Ectodermal cell (in vitro differentiated cells): ENCODE measurements at regions not wholly inside any gene's neighbourhood (a gene's known extent, or its start where the extent isn't known, plus 50 kb on each side); places are given as distances from the start of the nearest gene placed in this dataset.

Source experiments
- H3K27ac ChIP-seq: 2 replicates; pipeline ENCODE4 v1.7.0; 2013; ENCODE audit warnings: mild to moderate bottlenecking, low read depth, low read length; ENCODE audit not compliant: insufficient read depth, poor library complexity, severe bottlenecking
- H3K27me3 ChIP-seq: 2 replicates; pipeline ENCODE4 v1.7.0; 2013; ENCODE audit warnings: mild to moderate bottlenecking, low read length; ENCODE audit not compliant: insufficient read depth, control insufficient read depth, poor library complexity, severe bottlenecking
- H3K36me3 ChIP-seq: one replicate; pipeline ENCODE4 v1.7.0; 2013; ENCODE audit warnings: low read length; ENCODE audit not compliant: control insufficient read depth, insufficient read depth
- H3K4me1 ChIP-seq: one replicate; pipeline ENCODE4 v1.7.0; 2013; ENCODE audit warnings: low read length; ENCODE audit not compliant: control insufficient read depth, insufficient read depth
- H3K4me3 ChIP-seq: 2 replicates; pipeline ENCODE4 v1.7.0; 2013; ENCODE audit warnings: low read depth, low read length, control low read depth; ENCODE audit not compliant: insufficient read depth
- H3K9me3 ChIP-seq: 2 replicates; pipeline ENCODE4 v1.7.0; 2013; ENCODE audit warnings: mild to moderate bottlenecking, low read length, moderate library complexity; ENCODE audit not compliant: control insufficient read depth
- WGBS, 2 experiments: methylation state at CpG; one replicate each; pipeline ENCODE4 v1.1.7; 2013; ENCODE audit warnings: missing lambda C conversion rate in 2 of 2; 5-methylcytosine and 5-hydroxymethylcytosine counted together

GRCh38 chr5:89301321-89302025 lies 418.5 kb upstream of the MEF2C start:
- no peaks in the 10 kb centered on the region for H3K27me3 ChIP-seq
- H3K4me3 ChIP-seq: no peak overlapping the region
- no peaks in the 10 kb centered on the region for H3K4me1 ChIP-seq
- 96 to 98% methylated on average over 5 to 6 of the region's 6 CpGs for WGBS, 2 experiments
- no peak overlapping the region for H3K27ac ChIP-seq
- no peaks in the 10 kb centered on the region for H3K9me3 ChIP-seq
- no peaks in the 10 kb centered on the region for H3K36me3 ChIP-seq

- Histone ChIP-seq H3K36me3 (no peaks in the 10 kb centered on the region), H3K27ac (no peak overlapping the region), H3K4me1 (no peaks in the 10 kb centered on the region), H3K4me3 (no peak overlapping the region), H3K27me3 (no peaks in the 10 kb centered on the region), H3K9me3 (no peaks in the 10 kb centered on the region)
- WGBS, 2 experiments: 85 to 96% methylated on average over 2 of the region's 2 CpGs
Observed at GRCh38 chr5:89300426-89300970, 417.5 kb upstream of the MEF2C start.

- no peak overlapping the region for H3K4me3 ChIP-seq
- H3K27ac ChIP-seq: no peak overlapping the region
- H3K27me3 ChIP-seq: no peaks in the 10 kb centered on the region
- no peaks in the 10 kb centered on the region for H3K4me1 ChIP-seq
- WGBS, 2 experiments: 85 to 100% methylated on average over 1 of the region's 2 CpGs
- H3K36me3 ChIP-seq: no peaks in the 10 kb centered on the region
- H3K9me3 ChIP-seq: no peaks in the 10 kb centered on the region
Observed at GRCh38 chr5:89299998-89300397, 417.0 kb upstream of the MEF2C start.

DNA sequence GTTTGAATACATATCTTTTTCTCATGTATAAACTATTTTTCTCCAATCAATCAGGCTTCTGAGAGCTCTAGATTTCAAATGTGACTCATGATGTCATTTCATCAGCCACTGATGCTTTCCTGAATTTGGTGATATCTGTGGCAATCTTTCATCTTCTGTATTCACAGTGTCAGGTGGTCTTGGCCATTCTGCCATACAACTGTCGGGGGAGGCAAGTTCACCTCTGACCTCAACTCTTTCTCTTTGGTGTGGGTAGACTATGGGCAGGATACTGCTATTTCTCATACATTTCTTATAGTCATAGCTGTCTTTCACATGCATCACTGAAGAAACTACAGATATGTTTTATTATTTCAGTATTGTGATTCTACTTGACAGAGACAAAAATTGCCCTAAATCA lies 414.1 kb upstream of the MEF2C start:
- Histone ChIP-seq H3K4me3 (no peak overlapping the region), H3K36me3 (no peaks in the 10 kb centered on the region), H3K4me1 (no peaks in the 10 kb centered on the region), H3K27ac (no peak overlapping the region), H3K9me3 (no peaks in the 10 kb centered on the region), H3K27me3 (no peaks in the 10 kb centered on the region)
- WGBS, 2 experiments: 89% methylated on average over 1 of the region's 1 CpG; no CpG with 5 or more reads in 1 of the 2 experiments

DNA sequence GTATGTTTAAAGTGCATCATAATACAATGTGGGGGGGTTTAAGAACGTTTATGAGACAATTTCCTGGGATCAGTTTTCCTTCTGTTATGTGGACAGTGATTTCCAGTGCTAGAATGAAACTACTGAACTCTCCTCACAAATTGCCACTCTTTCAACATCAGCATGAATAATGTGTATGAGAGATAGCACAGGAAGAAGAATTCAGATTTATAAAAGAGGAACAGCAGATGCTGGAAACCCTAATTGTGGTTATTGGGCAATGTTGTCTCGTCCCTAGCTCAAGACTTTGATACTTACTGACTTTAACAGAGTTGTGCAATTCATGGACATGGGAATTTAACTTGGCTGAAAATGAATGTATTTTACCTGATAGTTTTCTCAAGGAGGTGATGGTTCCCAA lies 410.8 kb upstream of the MEF2C start:
- no peak overlapping the region for H3K4me3 ChIP-seq
- no peaks in the 10 kb centered on the region for H3K27me3 ChIP-seq
- WGBS, 2 experiments: 93 to 94% methylated on average over 1 of the region's 2 CpGs
- H3K36me3 ChIP-seq: no peaks in the 10 kb centered on the region
- no peak overlapping the region for H3K27ac ChIP-seq
- no peaks in the 10 kb centered on the region for H3K4me1 ChIP-seq
- no peaks in the 10 kb centered on the region for H3K9me3 ChIP-seq

DNA sequence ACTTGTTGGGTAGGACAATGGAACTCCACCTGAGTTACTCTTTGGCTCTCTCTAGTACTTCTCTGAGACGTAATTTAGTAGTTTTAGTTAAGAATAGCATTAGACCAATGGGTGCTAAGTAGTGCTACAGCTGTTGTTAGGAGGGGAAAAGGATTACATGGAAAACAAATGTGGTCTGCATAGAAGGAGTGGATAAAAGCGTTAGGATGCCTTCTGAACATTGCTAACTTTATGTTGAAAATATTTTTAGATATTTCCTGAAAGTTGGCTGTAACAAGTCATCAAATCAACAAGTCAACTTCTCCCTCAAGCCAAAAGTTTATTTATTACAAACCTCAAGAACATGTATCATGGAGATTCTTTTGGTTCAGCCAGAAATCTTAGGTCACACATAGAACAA lies 409.5 kb upstream of the MEF2C start:
- no peaks in the 10 kb centered on the region for H3K36me3 ChIP-seq
- H3K4me1 ChIP-seq: no peaks in the 10 kb centered on the region
- no peak overlapping the region for H3K27ac ChIP-seq

GRCh38 chr5:89289604-89290003 lies 406.6 kb upstream of the MEF2C start:
- H3K4me1 ChIP-seq: no peaks in the 10 kb centered on the region
- no peaks in the 10 kb centered on the region for H3K9me3 ChIP-seq
- WGBS, 2 experiments: 89 to 93% methylated on average over 3 of the region's 3 CpGs
- H3K36me3 ChIP-seq: no peaks in the 10 kb centered on the region
- no peak overlapping the region for H3K27ac ChIP-seq
- H3K27me3 ChIP-seq: no peaks in the 10 kb centered on the region
- H3K4me3 ChIP-seq: no peak overlapping the region

More for the DNA sequence above, 409.5 kb upstream of the MEF2C start:
- Histone ChIP-seq H3K4me3 (no peak overlapping the region), H3K9me3 (no peaks in the 10 kb centered on the region), H3K27me3 (no peaks in the 10 kb centered on the region)
- WGBS, 2 experiments: 89 to 96% methylated on average over 2 of the region's 2 CpGs

DNA sequence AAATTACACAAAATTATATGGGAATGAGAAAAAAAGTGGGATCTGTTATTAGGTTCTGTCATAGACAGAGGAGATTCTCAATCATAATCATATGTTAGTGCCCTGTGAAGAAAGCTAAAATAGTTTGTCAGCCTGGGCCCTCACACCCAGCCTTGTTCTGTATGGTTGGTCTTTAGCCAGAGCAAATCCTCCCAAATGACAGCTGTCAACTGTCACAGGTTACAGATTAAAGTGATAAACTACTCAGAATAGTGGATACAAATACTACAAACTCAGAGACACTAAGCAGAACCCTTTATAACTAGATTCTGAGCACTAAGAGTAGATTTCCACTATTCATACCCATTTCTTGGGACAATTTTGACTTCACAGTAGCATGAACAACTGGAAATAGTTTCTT lies 405.0 kb upstream of the MEF2C start:
- Histone ChIP-seq H3K4me3 (no peak overlapping the region), H3K9me3 (no peaks in the 10 kb centered on the region), H3K27ac (no peak overlapping the region), H3K27me3 (no peaks in the 10 kb centered on the region), H3K4me1 (no peaks in the 10 kb centered on the region), H3K36me3 (no peaks in the 10 kb centered on the region)

DNA sequence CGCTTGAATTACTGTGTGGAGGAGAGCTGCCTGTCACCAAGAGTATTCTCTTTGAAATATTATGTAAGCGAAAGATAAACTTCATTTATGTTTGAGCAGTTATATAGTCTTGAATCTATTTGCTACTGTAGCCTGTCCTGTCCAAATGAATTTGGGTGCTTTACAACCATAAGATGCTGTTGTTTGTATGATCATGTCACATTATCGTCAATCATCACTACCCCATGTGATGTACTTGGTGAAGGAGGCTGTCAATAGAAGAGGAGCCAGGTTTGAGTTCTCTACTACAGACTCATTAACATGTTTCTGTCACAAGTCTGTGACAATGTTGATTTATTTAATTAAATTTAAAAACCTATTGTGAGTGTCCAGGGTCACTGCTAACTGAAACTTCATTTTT lies 403.3 kb upstream of the MEF2C start:
- Histone ChIP-seq H3K27ac (no peak overlapping the region), H3K4me3 (no peak overlapping the region), H3K4me1 (no peaks in the 10 kb centered on the region), H3K27me3 (no peaks in the 10 kb centered on the region), H3K36me3 (no peaks in the 10 kb centered on the region), H3K9me3 (no peaks in the 10 kb centered on the region)
- 97 to 100% methylated on average over 3 of the region's 3 CpGs for WGBS, 2 experiments

DNA sequence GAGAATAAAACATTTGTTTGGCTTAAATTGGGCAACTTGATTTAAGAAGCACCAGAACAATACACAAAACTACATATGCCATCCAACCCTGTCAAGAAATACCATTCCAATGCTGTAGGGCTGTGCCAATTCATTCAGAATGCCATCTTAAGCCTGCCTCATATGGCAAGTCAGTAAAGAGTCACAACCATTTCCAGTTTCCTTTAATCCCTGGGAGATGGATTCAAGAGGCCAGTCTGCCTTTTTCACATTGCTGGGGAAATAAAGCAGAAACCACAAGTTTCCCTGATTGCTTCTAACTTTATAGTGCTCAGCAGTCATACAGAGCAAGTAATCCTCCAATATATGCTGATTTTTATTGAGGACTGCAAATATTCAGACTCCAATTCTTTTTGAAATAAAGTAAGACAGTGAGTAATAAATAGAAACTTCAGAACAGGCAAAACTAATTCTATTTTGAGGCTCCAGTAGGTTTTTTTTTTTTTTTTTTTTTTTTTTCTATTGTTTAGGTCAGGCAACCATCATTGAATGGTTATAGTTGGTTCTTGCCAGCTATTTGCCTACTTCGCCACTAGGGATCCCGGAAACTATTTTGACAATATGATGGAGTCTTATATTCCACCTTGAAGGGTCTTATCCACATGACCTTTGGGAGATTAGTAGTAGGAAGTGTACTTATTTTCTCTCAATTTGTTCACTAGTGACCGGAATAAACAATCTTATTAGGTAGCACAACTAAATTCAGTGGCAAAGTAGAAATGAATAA lies 400.9 kb upstream of the MEF2C start:
- H3K4me1 ChIP-seq: no peaks in the 10 kb centered on the region
- no peaks in the 10 kb centered on the region for H3K9me3 ChIP-seq
- H3K4me3 ChIP-seq: no peak overlapping the region
- WGBS, 2 experiments: 86 to 88% methylated on average over 3 of the region's 3 CpGs
- no peaks in the 10 kb centered on the region for H3K27me3 ChIP-seq
- H3K27ac ChIP-seq: no peak overlapping the region
- H3K36me3 ChIP-seq: no peaks in the 10 kb centered on the region
